GM12891 (cell line): ENCODE measurements at regions not wholly inside any gene's neighbourhood (a gene's known extent, or its start where the extent isn't known, plus 50 kb on each side); places are given as distances from the start of the nearest gene placed in this dataset.

ENCODE experiments used
- PAX5 ChIP-seq: IDR thresholded peaks from 2 replicates; pipeline ENCODE4 v1.6.1; 2011; ENCODE audit warnings: low read length, moderate library complexity, mild to moderate bottlenecking; ENCODE audit not compliant: insufficient read depth, severe bottlenecking
- POLR2A ChIP-seq: IDR thresholded peaks from 2 replicates; pipeline ENCODE4 v1.6.1; 2011; ENCODE audit warnings: low read depth, low read length, control low read depth
- POLR2AphosphoS5 ChIP-seq: IDR thresholded peaks from 2 replicates; pipeline ENCODE4 v1.6.1; 2011; ENCODE audit warnings: low read depth, low read length, control low read depth
- POU2F2 ChIP-seq: IDR thresholded peaks from 2 replicates; pipeline ENCODE4 v1.6.1; 2011; ENCODE audit warnings: low read depth, mild to moderate bottlenecking, control low read depth, low read length, moderate library complexity
- TAF1 ChIP-seq: IDR thresholded peaks from 2 replicates; pipeline ENCODE4 v1.6.1; 2011; ENCODE audit warnings: low read depth, low read length, control low read depth

- TF ChIP-seq POLR2AphosphoS5 = no peak
- no peak for TF ChIP-seq POLR2A
- TF ChIP-seq TAF1 = no peak
- TF ChIP-seq PAX5 = no peak
- TF ChIP-seq POU2F2 = no peak
These were observed 984.2 kb upstream of the ADGRL3 start for GRCh38 chr4:60215906-60216305.
